Ascending aorta (tissue), 2 donors: ENCODE measurements at regions not wholly inside any gene's neighbourhood (a gene's known extent, or its start where the extent isn't known, plus 50 kb on each side); places are given as distances from the start of the nearest gene placed in this dataset.

Experiments
- DNase-seq, 2 donors: peaks; one replicate each; pipeline ENCODE4 v3.0.0-alpha.2; 2019; ENCODE audit warnings: low spot score in 2 of 2
- H3K27ac ChIP-seq, 2 donors: fragments of 200-600 bp; sonication (generic); one replicate each; pipeline ENCODE4 v1.5.1; 2016 to 2017; ENCODE audit warnings: mild to moderate bottlenecking in 1 of 2
- H3K27me3 ChIP-seq: fragments of 200-600 bp; sonication (generic); one replicate; pipeline ENCODE4 v1.5.1; 2017
- H3K36me3 ChIP-seq, 2 donors: fragments of 200-600 bp; sonication (generic); one replicate each; pipeline ENCODE4 v1.5.1; 2016
- H3K4me1 ChIP-seq, 2 donors: fragments of 200-600 bp; sonication (generic); one replicate each; pipeline ENCODE4 v1.5.1; 2016 to 2017; ENCODE audit warnings: mild to moderate bottlenecking in 1 of 2
- H3K4me3 ChIP-seq, 2 donors: fragments of 200-600 bp; sonication (generic); one replicate each; pipeline ENCODE4 v1.5.1; 2016 to 2017; ENCODE audit warnings: mild to moderate bottlenecking in 1 of 2
- H3K9me3 ChIP-seq, 2 donors: fragments of 200-600 bp; sonication (generic); one replicate each; pipeline ENCODE4 v1.5.1; 2016
- intact Hi-C: fragments of 100-400 bp; cut with DNase I; formaldehyde crosslinking; loops from one replicate; pipeline ENCODE4 v1.15.1; 2023
- TF ChIP-seq, protein P1 (sequence below), 3 experiments: fragments of 200-600 bp in 2 of 3; fragments of 450-650 bp in 1 of 3; sonication (generic) in 2 of 3; IDR thresholded peaks; one replicate each; pipeline ENCODE4 v1.5.1; 2016 to 2019; ENCODE audit warnings: antibody characterized with exemption in 3 of 3, mild to moderate bottlenecking in 1 of 3, moderate library complexity in 1 of 3

DNA sequence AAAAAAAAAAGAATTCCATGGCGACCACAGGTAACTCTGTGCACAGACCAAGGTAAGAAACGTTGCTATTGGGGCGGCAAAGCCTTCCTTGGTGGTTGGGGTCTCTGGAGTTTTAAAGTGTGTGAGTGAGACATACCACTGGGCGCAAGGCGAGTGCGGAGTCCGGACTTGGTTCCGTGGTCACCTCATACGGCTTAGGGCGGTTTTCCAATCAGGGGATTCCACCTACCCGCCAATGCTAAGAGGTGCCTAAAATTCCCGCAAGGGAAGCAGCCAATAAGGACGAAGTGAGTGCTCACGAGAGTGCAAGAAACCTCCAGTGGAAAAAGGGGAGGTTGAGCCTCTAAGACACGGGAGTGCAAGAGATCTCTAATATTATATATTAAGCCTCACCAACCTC is 68.6 kb upstream of the PRSS16 start:
- Histone ChIP-seq H3K27ac (no peak overlapping the region), H3K4me1 (peaks cover 0 to 7% of the 10 kb centered on the region in 2 donors), H3K9me3 (no peaks in the 10 kb centered on the region), H3K4me3 (peak overlapping the region in 1 of 2 donors; percentile 75), H3K27me3 (no peaks in the 10 kb centered on the region), H3K36me3 (no peaks in the 10 kb centered on the region)
- intact Hi-C loops = loop anchor here (1.0 to 5.0 kb wide), 4 partner anchors 9 to 1803 kb away; no protein-coding TSS in a partner anchor
- no peak for DNase-seq
- TF ChIP-seq, protein P1, sequence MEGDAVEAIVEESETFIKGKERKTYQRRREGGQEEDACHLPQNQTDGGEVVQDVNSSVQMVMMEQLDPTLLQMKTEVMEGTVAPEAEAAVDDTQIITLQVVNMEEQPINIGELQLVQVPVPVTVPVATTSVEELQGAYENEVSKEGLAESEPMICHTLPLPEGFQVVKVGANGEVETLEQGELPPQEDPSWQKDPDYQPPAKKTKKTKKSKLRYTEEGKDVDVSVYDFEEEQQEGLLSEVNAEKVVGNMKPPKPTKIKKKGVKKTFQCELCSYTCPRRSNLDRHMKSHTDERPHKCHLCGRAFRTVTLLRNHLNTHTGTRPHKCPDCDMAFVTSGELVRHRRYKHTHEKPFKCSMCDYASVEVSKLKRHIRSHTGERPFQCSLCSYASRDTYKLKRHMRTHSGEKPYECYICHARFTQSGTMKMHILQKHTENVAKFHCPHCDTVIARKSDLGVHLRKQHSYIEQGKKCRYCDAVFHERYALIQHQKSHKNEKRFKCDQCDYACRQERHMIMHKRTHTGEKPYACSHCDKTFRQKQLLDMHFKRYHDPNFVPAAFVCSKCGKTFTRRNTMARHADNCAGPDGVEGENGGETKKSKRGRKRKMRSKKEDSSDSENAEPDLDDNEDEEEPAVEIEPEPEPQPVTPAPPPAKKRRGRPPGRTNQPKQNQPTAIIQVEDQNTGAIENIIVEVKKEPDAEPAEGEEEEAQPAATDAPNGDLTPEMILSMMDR (IDR thresholded peaks at IDR 0.05) = no peak

DNA sequence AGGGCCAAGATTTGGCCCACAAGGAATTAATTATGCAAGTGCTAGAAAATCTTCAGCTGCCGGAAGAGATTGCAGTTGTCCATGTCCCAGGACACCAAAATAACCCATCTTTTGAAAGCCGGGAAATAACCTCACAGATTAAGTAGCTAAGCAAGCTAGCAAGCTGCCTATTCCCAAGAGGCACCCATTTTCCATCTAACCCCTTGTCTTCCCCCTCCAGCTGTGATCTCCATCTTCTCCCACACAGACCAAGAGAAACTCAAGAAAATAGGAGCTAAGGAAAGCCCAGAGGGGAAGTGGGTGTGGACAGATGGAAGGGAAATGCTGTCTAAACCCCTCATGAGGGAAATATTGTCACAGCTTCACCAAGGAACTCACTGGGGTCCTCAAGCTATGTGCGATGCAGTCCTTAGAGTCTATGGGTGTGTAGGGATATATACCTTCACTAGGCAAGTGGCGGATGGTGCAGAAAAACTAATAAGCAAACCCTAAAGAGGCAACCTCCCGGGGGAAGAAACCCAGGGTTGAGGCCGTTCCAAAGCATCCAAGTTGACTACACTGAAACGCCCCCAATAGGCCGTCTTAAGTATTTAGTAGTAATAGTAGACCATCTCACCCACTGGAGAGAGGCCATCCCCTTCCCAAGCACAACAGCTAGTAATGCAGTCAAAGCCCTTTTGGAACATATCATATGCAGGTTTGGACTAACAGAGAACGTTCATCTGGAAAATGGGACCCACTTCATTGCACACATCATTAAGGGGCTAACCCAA is 64.3 kb upstream of the PRSS16 start:
- no peaks in the 10 kb centered on the region for H3K27me3 ChIP-seq
- no peak for DNase-seq
- no peaks in the 10 kb centered on the region for H3K9me3 ChIP-seq
- TF ChIP-seq, protein P1 (IDR thresholded peaks at IDR 0.05) = no peak
- H3K4me1 ChIP-seq = peaks cover 0 to 4% of the 10 kb centered on the region in 2 donors
- no peak overlapping the region for H3K4me3 ChIP-seq
- intact Hi-C loops = loop anchor here (10.0 kb wide), 1 partner anchor 1172 kb away; no protein-coding TSS in a partner anchor
- H3K27ac ChIP-seq = no peak overlapping the region
- H3K36me3 ChIP-seq = no peaks in the 10 kb centered on the region

DNA sequence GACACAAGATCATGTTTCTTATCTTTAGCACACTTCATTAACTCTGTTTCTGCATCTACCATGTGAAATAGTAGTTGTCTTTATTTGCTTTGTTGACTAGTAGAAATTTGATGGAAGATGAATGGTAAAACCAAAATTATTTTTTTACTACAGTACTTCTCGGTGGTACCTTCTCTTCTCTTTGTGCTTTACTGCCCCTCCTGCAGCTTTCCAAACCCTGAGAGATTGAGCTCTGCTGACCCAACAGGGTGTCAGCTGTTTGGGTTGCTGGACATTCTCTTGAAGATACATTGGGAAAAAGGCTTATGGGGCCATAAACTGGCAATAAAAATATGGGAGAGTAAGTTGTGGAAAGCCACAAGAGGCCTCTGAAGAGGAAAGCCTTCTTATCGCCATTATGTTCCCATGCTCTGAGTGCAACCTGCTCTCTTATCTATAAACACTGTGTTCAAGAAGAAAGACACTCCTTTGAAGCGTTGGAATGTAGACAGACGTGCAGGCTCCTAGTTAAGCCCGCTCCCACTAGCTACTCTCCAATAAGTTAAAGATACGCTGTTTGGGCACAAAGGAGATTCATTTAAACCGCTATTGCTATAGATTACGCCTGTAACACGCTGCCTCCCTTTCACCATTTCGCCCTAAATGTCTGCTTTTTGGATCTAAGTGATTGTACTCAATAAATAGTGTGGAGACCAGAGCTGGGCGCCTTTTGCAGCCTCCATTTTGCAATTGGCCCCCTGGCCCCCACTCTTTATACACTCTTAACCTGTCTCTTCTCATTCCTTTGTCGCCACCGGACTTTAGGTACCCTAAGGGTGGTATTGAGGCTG is 60.1 kb upstream of the PRSS16 start:
- TF ChIP-seq, protein P1 (IDR thresholded peaks at IDR 0.05) = no peak
- H3K4me1 ChIP-seq = peaks cover 0 to 2% of the 10 kb centered on the region in 2 donors
- peak overlapping the region; percentile 75 to 78 for H3K4me3 ChIP-seq
- no peaks in the 10 kb centered on the region for H3K9me3 ChIP-seq
- no peak for DNase-seq
- intact Hi-C loops = loop anchor here (1.0 to 10.0 kb wide), 5 partner anchors 9 to 1167 kb away; partner anchors contain the start of gene ZNF165
- no peaks in the 10 kb centered on the region for H3K27me3 ChIP-seq
- H3K27ac ChIP-seq = peak overlapping the region; percentile 85 to 90
- H3K36me3 ChIP-seq = no peaks in the 10 kb centered on the region

DNA sequence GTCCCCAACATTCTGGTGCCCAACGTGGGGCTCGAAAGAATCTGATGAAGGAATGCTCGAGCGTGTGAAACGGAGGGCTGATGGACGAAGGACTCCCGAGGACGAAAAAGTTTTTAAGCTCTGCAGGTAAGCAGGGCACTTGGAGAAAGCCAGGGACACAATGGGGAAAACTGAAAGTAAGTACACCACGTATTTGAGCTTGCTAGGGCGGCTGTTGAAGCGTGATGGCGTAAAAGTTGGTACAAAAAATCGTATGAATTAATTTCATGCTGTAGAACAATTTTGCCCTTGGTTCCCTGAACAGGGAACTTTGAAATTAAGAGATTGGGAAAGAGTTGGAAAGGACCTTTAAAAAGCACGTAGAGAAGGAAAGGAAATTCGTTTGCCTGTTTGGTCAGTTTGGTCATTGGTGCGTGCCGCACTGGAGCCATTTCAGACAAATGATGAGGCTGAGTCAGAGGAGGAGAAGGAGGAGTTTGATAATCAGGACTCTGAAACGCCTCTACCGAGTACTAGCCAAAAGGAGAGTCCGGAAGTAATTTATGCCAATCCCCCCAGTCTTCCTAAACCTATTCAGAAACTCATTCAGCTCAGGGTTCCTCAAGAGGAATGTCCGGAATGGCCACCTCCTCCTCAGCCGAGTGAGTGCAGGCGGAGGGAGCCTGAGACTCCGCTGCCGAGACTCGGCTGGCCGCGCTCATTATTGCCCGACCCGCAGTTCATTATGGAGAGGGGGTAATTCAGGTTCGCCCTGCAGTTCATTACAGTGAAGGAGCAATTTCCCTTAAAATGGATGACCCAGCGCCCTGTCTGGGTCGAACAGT is 59.2 kb upstream of the PRSS16 start:
- TF ChIP-seq, protein P1 (IDR thresholded peaks at IDR 0.05) = no peak
- peak; percentile 19 to 81 for DNase-seq
- Histone ChIP-seq H3K4me1 (peaks cover 0 to 2% of the 10 kb centered on the region in 2 donors), H3K27ac (peak overlapping the region; percentile 85 to 90), H3K9me3 (no peaks in the 10 kb centered on the region), H3K36me3 (no peaks in the 10 kb centered on the region), H3K27me3 (no peaks in the 10 kb centered on the region), H3K4me3 (peak overlapping the region; percentile 75 to 78)
- intact Hi-C loops = loop anchor here (1.0 to 10.0 kb wide), 5 partner anchors 10 to 1167 kb away; partner anchors contain the start of gene ZNF165

DNA sequence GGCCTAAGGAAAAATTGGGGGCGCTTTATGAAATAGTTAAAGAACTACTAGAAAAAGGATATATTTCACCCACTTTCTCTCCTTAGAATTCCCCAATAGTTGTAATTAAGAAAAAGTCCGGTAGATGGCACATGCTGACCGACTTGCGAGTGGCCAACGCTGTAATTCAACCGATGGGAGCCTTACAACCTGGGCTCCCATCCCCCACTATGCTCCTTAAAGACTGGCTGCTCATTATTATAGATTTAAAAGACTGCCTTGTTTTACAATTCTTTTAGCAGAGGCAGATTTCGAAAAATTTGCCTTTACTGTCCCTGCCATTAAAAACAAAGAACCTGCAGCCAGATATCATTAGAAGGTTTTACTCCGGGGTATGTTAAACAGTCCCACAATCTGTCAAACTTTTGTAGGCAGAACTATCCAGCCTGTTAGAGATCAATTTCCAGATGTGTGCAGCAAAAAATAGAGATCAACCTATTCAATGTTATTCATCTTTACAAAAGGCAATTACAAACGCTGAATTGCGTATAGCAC is 58.5 kb upstream of the PRSS16 start:
- DNase-seq = peak in 1 of 2 donors; percentile 76
- intact Hi-C loops = loop anchor here (1.0 to 10.0 kb wide), 5 partner anchors 11 to 1166 kb away; partner anchors contain the start of gene ZNF165
- peak overlapping the region; percentile 75 to 78 for H3K4me3 ChIP-seq
- H3K27ac ChIP-seq = peak overlapping the region; percentile 85 to 90
- no peaks in the 10 kb centered on the region for H3K9me3 ChIP-seq
- H3K4me1 ChIP-seq = peaks cover 0 to 2% of the 10 kb centered on the region in 2 donors
- H3K27me3 ChIP-seq = no peaks in the 10 kb centered on the region
- no peaks in the 10 kb centered on the region for H3K36me3 ChIP-seq
- TF ChIP-seq, protein P1 (IDR thresholded peaks at IDR 0.05) = peak; percentile 63 to 82 (median 71)
